GM19035 (cell line): ENCODE measurements at regions not wholly inside any gene's neighbourhood (a gene's known extent, or its start where the extent isn't known, plus 50 kb on each side); places are given as distances from the start of the nearest gene placed in this dataset.
"Not testable (repeated sequence)": the region's sequence is repeated elsewhere in the genome, so short reads cannot be mapped to it uniquely, and the experiment has no call there.

Experiments used
- ATAC-seq: cut with Tn5 transposase; IDR thresholded peaks from one replicate; pipeline ENCODE4 v1.9.1; 2021; ENCODE audit not compliant: unreplicated experiment

DNA sequence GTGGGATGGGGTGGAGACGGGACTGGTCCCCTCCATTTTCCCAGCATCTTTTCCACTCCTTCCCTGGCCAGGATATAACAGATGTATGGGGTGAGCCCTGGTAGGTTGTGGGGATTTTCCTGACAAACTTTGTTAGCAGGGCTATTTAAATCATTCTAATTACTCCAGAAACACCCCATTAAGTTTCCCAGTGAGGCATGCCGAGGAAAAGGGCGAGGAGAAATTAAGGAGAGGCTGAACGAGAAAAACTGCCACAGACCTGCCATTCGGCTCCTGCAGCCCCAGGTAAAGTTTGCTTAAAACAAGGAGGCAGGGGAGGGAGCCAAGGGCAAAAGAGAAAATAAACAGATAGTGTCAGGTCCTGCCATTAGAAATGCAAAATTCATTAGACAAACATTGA is 428.2 kb downstream of the BUD13 start:
- ATAC-seq: no peak

- ATAC-seq: no peak
Observed at GRCh38 chr11:116343270-116343669, 429.5 kb downstream of the BUD13 start.

- no peak for ATAC-seq
Observed at GRCh38 chr11:116342148-116342547, 430.6 kb downstream of the BUD13 start.

- ATAC-seq: no peak
Observed at GRCh38 chr11:116339306-116340098, 433.3 kb downstream of the BUD13 start.

DNA sequence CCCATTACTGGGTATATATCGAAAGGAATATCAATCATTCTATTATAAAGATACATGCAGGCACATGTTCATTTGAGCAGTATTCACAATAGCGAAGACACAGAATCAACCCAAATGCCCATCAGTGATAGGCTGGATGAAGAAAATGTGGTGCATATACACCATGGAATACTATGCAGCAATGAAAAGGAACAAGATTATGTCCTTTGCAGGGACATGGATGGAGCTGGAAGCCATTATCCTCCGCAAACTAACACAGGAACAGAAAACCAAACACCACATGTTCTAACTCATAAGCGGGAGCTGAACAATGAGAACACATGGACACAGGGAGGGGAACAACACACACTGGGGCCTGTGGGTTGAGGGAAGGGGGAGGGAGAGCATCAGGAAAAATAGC is 434.3 kb downstream of the BUD13 start:
- not testable (repeated sequence) for ATAC-seq

- ATAC-seq: no peak
Observed at GRCh38 chr11:116336540-116336939, 436.2 kb downstream of the BUD13 start.

DNA sequence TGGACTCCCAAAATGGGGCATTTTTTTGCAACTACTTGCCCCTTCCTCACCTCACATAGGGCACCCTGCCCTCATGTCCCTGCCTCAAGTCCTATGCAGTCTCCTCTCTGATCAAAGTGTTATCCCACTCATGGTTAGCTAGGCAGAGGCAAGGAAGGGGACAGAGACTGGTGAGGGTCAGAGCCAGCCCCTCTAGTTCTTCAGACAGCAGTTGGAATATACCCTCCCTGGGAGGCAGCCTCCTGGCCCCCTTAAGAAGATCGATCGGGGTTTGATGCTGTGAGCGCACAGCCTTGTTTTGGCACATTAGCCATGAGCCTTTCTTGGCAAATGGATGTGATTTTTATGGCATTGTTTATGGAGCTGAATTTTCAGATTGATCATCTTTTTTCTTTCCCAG is 436.9 kb downstream of the BUD13 start:
- ATAC-seq: no peak

DNA sequence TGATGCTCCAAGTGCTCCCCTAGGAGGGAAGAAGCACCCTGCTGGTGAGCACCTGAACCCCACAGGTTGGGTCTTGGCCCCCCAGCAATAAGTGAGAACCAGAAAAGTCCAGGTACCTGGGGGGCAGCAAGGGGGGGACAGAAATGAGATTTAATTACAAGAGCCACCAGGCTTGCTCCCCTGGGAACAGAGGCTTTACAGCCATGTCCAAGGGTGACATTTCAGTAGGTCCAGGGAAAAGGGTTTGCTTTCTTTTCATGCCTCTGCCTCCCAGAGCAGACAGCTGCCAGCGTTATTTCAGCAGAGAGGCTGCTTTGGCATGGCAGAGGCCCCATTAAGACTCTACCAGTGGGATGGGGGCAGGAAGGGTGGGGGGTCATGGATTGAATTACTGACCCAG is 437.7 kb downstream of the BUD13 start:
- ATAC-seq: no peak

- ATAC-seq: no peak
Observed at GRCh38 chr11:116334596-116334995, 438.2 kb downstream of the BUD13 start.

DNA sequence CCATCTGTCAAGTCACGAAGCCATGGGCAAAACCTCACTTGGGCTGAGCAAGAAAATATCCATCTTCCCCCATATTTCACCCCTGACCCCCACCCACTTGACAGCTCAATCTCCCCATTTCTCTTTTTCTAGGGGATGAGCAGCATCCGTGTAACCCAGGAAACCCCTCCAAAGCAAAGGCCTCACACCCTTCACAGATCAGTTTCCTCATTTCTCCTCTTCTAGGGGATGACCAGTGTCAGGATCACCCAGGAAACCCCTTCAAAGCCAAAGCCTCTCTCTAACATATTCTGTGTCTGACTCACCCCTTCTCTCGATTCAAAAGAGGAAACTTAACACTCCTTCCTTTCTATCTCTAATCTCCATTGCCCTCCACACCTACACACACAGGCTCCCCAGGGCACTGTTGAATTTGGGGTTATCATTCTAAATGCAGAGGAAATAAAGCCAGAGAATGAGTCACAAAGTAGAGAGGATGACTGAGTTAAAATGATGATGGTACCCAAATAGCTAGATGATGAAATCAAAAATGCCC is 439.7 kb downstream of the BUD13 start:
- no peak for ATAC-seq

DNA sequence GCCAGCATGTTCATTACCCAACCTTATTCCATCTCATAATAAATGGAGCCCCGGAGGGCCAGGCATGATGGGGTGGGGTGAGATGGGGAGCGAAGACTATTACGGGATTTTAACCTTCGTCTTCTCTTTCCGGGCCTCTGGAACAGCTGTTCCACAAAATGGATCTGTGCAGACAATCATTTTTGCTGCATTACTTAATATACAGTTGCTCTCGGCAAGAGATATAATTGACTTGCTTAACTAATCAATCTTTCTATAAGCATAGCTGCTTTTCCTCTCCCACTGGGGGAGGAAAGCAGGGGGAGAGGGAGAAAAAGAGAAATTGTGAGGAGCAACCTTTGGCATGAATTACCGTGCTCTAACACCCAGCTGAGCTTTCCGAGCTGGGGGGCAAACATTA is 440.4 kb downstream of the BUD13 start:
- no peak for ATAC-seq

DNA sequence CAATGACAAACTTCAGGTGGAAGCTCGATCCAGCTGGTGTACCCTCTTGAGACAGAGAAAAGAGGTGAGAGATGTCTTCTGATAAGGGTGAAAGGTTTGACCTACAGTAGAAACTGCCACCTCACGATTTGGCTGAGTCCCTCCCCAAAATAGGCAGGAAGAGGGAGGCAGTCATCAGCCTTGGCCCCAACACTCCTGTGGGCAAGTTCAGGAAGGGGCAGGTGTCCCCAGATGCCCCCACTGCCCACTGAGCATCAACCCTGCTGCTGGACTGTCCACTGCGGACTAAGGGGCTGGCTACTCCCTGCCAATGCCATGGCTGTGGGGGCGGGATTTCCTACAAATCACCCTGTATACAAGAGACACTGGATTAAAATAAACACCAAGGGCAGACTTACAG is 441.4 kb downstream of the BUD13 start:
- ATAC-seq: no peak

DNA sequence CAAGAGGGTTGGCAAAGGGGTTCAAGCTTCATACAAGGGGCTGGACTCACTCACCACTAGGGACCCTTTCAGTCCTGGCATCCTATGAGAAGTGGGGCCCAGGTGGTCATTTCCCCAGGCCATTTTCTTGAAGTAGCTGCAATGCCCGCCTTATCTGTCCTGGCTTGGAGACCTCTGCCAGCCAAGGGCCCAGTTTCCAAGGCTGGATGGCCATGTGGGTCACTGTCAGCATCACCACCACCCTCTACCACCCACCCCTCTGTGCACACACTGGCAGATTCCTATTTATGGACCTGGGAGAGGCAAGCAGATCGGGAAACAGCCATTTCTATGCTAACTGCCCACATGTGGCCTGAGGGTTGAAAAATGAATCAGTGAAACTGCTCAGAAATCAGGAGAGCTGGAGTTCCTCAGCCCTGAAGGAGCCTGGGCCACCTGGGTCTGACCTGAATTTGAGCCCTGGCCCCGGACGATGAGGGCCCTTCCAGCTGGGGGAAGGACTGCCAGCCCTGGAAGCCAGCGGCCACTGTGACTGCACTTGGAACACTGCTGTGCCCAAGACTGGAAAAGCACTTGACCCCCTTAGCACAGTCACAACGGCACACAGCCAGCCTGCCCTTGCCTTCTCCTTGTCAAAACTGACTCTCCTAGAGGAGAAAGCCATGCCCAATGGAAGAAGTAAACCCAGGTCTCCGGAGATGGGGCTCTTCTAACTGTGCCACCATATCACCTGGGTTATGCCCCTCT is 442.2 kb downstream of the BUD13 start:
- ATAC-seq: no peak

GRCh38 chr11:116329354-116330090 is 443.3 kb downstream of the BUD13 start:
- ATAC-seq: no peak

GRCh38 chr11:116328851-116329250 is 443.9 kb downstream of the BUD13 start:
- ATAC-seq: no peak

- ATAC-seq: no peak
Observed at GRCh38 chr11:116328391-116328790, 444.4 kb downstream of the BUD13 start.

DNA sequence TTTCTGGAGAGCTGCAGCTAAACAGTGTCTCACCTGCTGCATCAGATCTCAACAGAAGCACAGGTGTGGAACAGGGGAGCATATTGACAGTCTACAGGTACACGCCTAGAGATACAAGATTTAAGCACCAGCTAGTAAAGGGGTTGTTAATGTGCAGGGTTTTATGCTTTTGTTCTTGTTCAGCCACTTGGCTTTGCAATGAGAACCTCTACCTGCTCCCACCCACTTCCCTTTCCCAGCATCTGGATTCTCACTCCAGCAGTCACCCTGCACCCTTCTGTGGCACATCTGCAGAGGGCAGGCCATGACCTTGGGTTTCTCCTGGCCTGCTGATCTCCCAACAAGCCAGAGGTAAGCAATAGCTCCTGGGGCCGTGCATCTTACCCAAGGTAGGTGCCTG is 446.6 kb downstream of the BUD13 start:
- ATAC-seq: no peak

- ATAC-seq: no peak
Observed at GRCh38 chr11:116325247-116325646, 447.5 kb downstream of the BUD13 start.

DNA sequence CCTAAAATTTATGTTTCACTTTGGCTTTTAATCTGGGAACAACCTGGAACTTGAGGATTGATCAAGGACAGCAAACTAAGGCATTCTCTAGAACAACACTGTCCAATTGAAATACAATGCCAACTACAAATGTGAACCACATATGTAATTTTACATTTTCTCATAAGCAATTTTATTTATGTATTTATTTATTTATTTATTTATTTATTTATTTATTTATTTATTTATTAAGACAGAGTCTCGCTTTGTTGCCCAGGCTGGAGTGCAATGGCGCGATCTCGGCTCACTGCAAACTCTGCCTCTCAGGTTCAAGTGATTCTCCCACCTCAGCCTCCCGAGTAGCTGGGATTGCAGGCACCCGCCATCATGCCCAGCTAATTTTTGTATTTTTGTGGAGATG is 448.7 kb downstream of the BUD13 start:
- not testable (repeated sequence) for ATAC-seq

GRCh38 chr11:116317212-116317611 is 455.6 kb downstream of the BUD13 start:
- no peak for ATAC-seq

DNA sequence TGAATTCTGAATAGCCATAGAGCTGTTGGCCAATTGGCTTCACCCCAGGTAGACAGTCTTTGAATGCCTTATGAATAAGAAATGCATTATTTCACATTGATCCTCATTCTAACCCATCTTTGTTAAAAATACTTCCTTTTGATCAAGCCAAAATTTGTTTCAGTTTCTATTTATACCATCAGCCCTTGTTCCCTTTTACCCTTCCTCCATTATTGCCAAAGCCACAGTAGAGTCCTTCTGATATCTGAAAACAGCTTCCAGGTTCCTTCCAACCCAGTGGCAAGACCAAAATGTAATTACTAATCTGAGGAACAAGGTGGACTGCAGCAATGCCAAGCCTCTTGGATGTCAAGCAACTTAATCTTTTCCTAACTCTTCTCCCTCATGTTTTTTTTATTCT is 458.8 kb downstream of the BUD13 start:
- ATAC-seq: no peak
